ENCODE measurements at regions not wholly inside any gene's neighbourhood (a gene's known extent, or its start where the extent isn't known, plus 50 kb on each side); places are given as distances from the start of the nearest gene placed in this dataset.

DNA sequence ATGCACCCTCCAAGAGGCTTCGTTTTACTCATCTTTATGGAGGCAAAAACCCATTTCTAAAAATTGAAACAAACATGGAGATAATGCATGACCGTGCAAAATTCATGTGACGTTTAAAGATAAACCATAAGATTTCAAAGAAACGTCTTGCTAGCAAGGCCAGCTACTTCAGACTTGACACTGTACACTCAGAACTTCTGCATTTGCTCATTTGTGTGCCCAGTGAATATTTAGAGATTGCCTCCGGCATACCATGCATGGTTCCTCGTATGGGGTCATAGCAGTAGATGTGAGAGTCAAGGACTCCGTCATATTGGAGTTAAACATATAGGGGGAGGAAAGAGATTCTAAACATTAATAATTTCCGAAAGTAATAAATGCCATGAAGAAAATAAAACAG is 78.6 kb upstream of the NEURL1B start:
- peaks cover 13% of the 10 kb centered on the region for H3K4me1 ChIP-seq
- peak overlapping the region; percentile 16 for H3K4me3 Mint-ChIP-seq (ENCODE audit: unreplicated experiment)
- TF ChIP-seq, protein P1, sequence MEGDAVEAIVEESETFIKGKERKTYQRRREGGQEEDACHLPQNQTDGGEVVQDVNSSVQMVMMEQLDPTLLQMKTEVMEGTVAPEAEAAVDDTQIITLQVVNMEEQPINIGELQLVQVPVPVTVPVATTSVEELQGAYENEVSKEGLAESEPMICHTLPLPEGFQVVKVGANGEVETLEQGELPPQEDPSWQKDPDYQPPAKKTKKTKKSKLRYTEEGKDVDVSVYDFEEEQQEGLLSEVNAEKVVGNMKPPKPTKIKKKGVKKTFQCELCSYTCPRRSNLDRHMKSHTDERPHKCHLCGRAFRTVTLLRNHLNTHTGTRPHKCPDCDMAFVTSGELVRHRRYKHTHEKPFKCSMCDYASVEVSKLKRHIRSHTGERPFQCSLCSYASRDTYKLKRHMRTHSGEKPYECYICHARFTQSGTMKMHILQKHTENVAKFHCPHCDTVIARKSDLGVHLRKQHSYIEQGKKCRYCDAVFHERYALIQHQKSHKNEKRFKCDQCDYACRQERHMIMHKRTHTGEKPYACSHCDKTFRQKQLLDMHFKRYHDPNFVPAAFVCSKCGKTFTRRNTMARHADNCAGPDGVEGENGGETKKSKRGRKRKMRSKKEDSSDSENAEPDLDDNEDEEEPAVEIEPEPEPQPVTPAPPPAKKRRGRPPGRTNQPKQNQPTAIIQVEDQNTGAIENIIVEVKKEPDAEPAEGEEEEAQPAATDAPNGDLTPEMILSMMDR (IDR thresholded peaks at IDR 0.05; ENCODE audit: insufficient read depth in 1 of 2, low read depth in 1 of 2, low read length in 1 of 2, severe bottlenecking in 1 of 2, unreplicated experiment in 1 of 2) = no peak
- H3K9me3 ChIP-seq = no peaks in the 10 kb centered on the region
- no peaks in the 10 kb centered on the region for H3K9me3 Mint-ChIP-seq (ENCODE audit: unreplicated experiment)
- intact Hi-C loops (cut with micrococcal nuclease; ENCODE audit: unreplicated experiment) = no loop called here
- no peaks in the 10 kb centered on the region for H3K27me3 Mint-ChIP-seq (ENCODE audit: insufficient read depth, unreplicated experiment)
- H3K36me3 ChIP-seq (ENCODE audit: control insufficient read depth, insufficient read depth, low read length) = no peaks in the 10 kb centered on the region
- no peaks in the 10 kb centered on the region for H3K36me3 Mint-ChIP-seq (ENCODE audit: insufficient read depth, unreplicated experiment)
- peaks cover 17% of the 10 kb centered on the region for H3K4me1 Mint-ChIP-seq (ENCODE audit: low read depth, unreplicated experiment)
- ChIA-PET CTCF (no interaction called here), POLR2A (no interaction called here)
- DNase-seq = no peak
- BruUV-seq (replicated peaks) = no TSS peak
- no peak overlapping the region for H3K4me3 ChIP-seq (ENCODE audit: low read depth, low read length)
- H3K27me3 ChIP-seq (replicated peaks; ENCODE audit: control insufficient read depth, insufficient read depth, low read length) = no peaks in the 10 kb centered on the region
- H3K27ac Mint-ChIP-seq (ENCODE audit: unreplicated experiment) = no peak overlapping the region

- Histone ChIP-seq H3K9me3 (no peaks in the 10 kb centered on the region), H3K4me3 (ENCODE audit: low read depth, low read length) (no peak overlapping the region), H3K36me3 (ENCODE audit: control insufficient read depth, insufficient read depth, low read length) (no peaks in the 10 kb centered on the region), H3K27me3 (replicated peaks; ENCODE audit: control insufficient read depth, insufficient read depth, low read length) (no peaks in the 10 kb centered on the region), H3K4me1 (peaks cover 13% of the 10 kb centered on the region)
- H3K27me3 Mint-ChIP-seq (ENCODE audit: insufficient read depth, unreplicated experiment) = no peaks in the 10 kb centered on the region
- no peak overlapping the region for H3K4me3 Mint-ChIP-seq (ENCODE audit: unreplicated experiment)
- H3K27ac Mint-ChIP-seq (ENCODE audit: unreplicated experiment) = no peak overlapping the region
- intact Hi-C loops (cut with micrococcal nuclease; ENCODE audit: unreplicated experiment) = no loop called here
- ChIA-PET POLR2A (no interaction called here), CTCF (no interaction called here)
- peaks cover 17% of the 10 kb centered on the region for H3K4me1 Mint-ChIP-seq (ENCODE audit: low read depth, unreplicated experiment)
- H3K9me3 Mint-ChIP-seq (ENCODE audit: unreplicated experiment) = no peaks in the 10 kb centered on the region
- no peaks in the 10 kb centered on the region for H3K36me3 Mint-ChIP-seq (ENCODE audit: insufficient read depth, unreplicated experiment)
- BruUV-seq (replicated peaks) = no TSS peak
- TF ChIP-seq, protein P1 (IDR thresholded peaks at IDR 0.05; ENCODE audit: insufficient read depth in 1 of 2, low read depth in 1 of 2, low read length in 1 of 2, severe bottlenecking in 1 of 2, unreplicated experiment in 1 of 2) = no peak
- DNase-seq = no peak
Observed at GRCh38 chr5:172561151-172561550, 79.9 kb upstream of the NEURL1B start.

- intact Hi-C loops (cut with micrococcal nuclease; ENCODE audit: unreplicated experiment) = no loop called here
- peaks cover 9% of the 10 kb centered on the region for H3K4me1 ChIP-seq
- no peaks in the 10 kb centered on the region for H3K27me3 ChIP-seq (replicated peaks; ENCODE audit: control insufficient read depth, insufficient read depth, low read length)
- Mint-ChIP-seq H3K36me3 (ENCODE audit: insufficient read depth, unreplicated experiment) (no peaks in the 10 kb centered on the region), H3K4me3 (ENCODE audit: unreplicated experiment) (no peak overlapping the region), H3K4me1 (ENCODE audit: low read depth, unreplicated experiment) (peaks cover 14% of the 10 kb centered on the region), H3K27ac (ENCODE audit: unreplicated experiment) (no peak overlapping the region), H3K27me3 (ENCODE audit: insufficient read depth, unreplicated experiment) (no peaks in the 10 kb centered on the region), H3K9me3 (ENCODE audit: unreplicated experiment) (no peaks in the 10 kb centered on the region)
- no peak overlapping the region for H3K4me3 ChIP-seq (ENCODE audit: low read depth, low read length)
- H3K36me3 ChIP-seq (ENCODE audit: control insufficient read depth, insufficient read depth, low read length) = no peaks in the 10 kb centered on the region
- ChIA-PET POLR2A (no interaction called here), CTCF (no interaction called here)
- H3K9me3 ChIP-seq = no peaks in the 10 kb centered on the region
- TF ChIP-seq, protein P1 (IDR thresholded peaks at IDR 0.05; ENCODE audit: insufficient read depth in 1 of 2, low read depth in 1 of 2, low read length in 1 of 2, severe bottlenecking in 1 of 2, unreplicated experiment in 1 of 2) = no peak
- no TSS peak for BruUV-seq (replicated peaks)
- no peak for DNase-seq
Observed at GRCh38 chr5:172559004-172559932, 81.8 kb upstream of the NEURL1B start.

All from Caco-2 (cell line).